Transverse colon (tissue), 4 donors: ENCODE measurements at regions not wholly inside any gene's neighbourhood (a gene's known extent, or its start where the extent isn't known, plus 50 kb on each side); places are given as distances from the start of the nearest gene placed in this dataset.

Experiments
- DNase-seq: peaks from one replicate; pipeline ENCODE4 v3.0.0-alpha.2; 2019
- H3K27ac ChIP-seq, 4 donors: fragments of 200-600 bp; sonication (generic); 2 replicates each; pipeline ENCODE4 v1.5.1; 2016 to 2018; ENCODE audit warnings: inconsistent platforms in 4 of 4
- H3K27me3 ChIP-seq: fragments of 200-600 bp; sonication (generic); 2 replicates; pipeline ENCODE4 v1.5.1; 2017; ENCODE audit warnings: inconsistent platforms
- H3K36me3 ChIP-seq, 4 donors: fragments of 200-600 bp; sonication (generic); 2 replicates each; pipeline ENCODE4 v1.5.1; 2017 to 2019; ENCODE audit warnings: inconsistent platforms in 4 of 4
- H3K4me1 ChIP-seq, 4 donors: fragments of 200-600 bp; sonication (generic); 2 replicates each; pipeline ENCODE4 v1.5.1; 2017 to 2020; ENCODE audit warnings: inconsistent platforms in 4 of 4
- H3K4me3 ChIP-seq, 4 donors: fragments of 200-600 bp; sonication (generic); 1 replicate in 1 of 4; 2 replicates in 3 of 4; pipeline versions ENCODE4 v1.5.1 to v1.6.1; 2017 to 2019; ENCODE audit warnings: inconsistent platforms in 4 of 4
- H3K9me3 ChIP-seq, 2 donors: fragments of 200-600 bp; sonication (generic); 2 replicates each; pipeline ENCODE4 v1.5.1; 2017 to 2019; ENCODE audit warnings: inconsistent platforms in 2 of 2
- EP300 ChIP-seq: sonication (generic); formaldehyde crosslinking; IDR thresholded peaks from one replicate; pipeline ENCODE4 v1.6.1; 2017; ENCODE audit warnings: antibody characterized with exemption, low read depth
- POLR2A ChIP-seq: fragments of 450-650 bp; IDR thresholded peaks from one replicate; pipeline ENCODE4 v1.6.1; 2016; ENCODE audit warnings: antibody characterized with exemption, mild to moderate bottlenecking, moderate library complexity
- POLR2AphosphoS5 ChIP-seq, 3 donors: sonication (generic); formaldehyde crosslinking; IDR thresholded peaks; one replicate each; pipeline ENCODE4 v1.6.1; 2016; ENCODE audit warnings: antibody characterized with exemption in 3 of 3
- WGBS, 2 donors: methylation state at CpG; one replicate each; pipeline ENCODE4 v1.1.5; 2018; ENCODE audit warnings: low coverage in 1 of 2; 5-methylcytosine and 5-hydroxymethylcytosine counted together
- in situ Hi-C, 4 donors: fragments of 200-750 bp; cut with MboI; loops; one replicate each; pipeline versions ENCODE4 v1.15.0 to v1.15.1; 2017; ENCODE audit warnings: low sequenced_read_pairs in 3 of 4, low pct_ligation_motif_present in 1 of 4, low pct_unique_long_range_greater_than_20kb in 1 of 4
- intact Hi-C: fragments of 100-400 bp; cut with DNase I; formaldehyde crosslinking; loops from one replicate; pipeline ENCODE4 v1.15.1; 2023; ENCODE audit warnings: low total_unique reads
- TF ChIP-seq, protein P1 (sequence below), 5 experiments: fragments of 200-600 bp in 3 of 5; fragments of 450-650 bp in 2 of 5; sonication (generic) in 3 of 5; IDR thresholded peaks; 1 replicate in 2 of 5; 2 replicates in 3 of 5; pipeline ENCODE4 v1.5.1; 2016 to 2017; ENCODE audit warnings: antibody characterized with exemption in 5 of 5, inconsistent platforms in 3 of 5, mild to moderate bottlenecking in 2 of 5, moderate library complexity in 1 of 5

DNA sequence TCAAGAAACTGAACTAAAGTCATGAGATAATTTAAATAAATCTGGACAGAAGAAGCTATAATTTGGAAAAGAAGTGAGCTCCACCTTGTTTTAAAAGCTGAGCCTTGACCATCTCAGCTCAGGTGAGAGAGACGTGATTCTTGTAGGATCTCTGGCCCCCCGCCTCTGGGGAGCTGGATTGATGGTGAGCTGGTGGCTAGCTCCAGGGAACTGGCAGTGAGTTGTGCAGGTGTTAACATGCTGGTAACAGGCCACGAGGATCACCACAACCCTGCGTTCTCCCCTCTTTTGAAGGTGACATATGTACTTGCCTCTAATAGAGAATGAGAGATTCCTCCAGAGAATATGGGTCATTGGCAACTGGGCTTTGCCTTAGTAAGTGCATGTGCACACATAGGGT is 485.1 kb downstream of the IRS2 start:
- in situ Hi-C loops, result no loop called here
- no peak overlapping the region for H3K27ac ChIP-seq
- 70 to 81% methylated on average over 2 to 4 of the region's 4 CpGs for WGBS, 2 donors

DNA sequence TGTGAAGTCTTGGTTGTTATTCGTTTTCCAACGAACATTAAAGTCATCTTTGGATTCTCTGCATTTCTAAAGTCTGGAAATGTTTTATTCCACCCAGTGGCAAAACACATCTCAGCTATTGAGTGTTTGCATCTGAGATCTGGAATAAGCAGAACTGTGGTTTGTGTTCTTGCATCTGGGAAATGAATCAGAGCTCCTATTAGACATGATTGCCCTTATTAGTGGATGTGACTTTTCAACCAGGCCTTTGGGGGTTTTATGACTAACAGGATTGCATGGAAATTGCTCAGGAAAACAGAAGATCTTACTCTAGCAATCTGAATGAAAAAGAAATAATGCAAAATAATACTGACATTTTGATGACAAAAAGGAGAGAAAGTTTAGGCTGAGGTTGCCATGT is 488.8 kb downstream of the IRS2 start:
- Histone ChIP-seq H3K4me1 (no peaks in the 10 kb centered on the region), H3K27me3 (no peaks in the 10 kb centered on the region), H3K36me3 (no peaks in the 10 kb centered on the region), H3K4me3 (no peak overlapping the region), H3K9me3 (no peaks in the 10 kb centered on the region), H3K27ac (no peak overlapping the region)
- DNase-seq, result no peak
- in situ Hi-C loops (no loop called here), intact Hi-C loops (no loop called here)
- TF ChIP-seq POLR2AphosphoS5 (IDR thresholded peaks at IDR 0.05) (no peak), POLR2A (no peak), EP300 (no peak)
- TF ChIP-seq, protein P1, sequence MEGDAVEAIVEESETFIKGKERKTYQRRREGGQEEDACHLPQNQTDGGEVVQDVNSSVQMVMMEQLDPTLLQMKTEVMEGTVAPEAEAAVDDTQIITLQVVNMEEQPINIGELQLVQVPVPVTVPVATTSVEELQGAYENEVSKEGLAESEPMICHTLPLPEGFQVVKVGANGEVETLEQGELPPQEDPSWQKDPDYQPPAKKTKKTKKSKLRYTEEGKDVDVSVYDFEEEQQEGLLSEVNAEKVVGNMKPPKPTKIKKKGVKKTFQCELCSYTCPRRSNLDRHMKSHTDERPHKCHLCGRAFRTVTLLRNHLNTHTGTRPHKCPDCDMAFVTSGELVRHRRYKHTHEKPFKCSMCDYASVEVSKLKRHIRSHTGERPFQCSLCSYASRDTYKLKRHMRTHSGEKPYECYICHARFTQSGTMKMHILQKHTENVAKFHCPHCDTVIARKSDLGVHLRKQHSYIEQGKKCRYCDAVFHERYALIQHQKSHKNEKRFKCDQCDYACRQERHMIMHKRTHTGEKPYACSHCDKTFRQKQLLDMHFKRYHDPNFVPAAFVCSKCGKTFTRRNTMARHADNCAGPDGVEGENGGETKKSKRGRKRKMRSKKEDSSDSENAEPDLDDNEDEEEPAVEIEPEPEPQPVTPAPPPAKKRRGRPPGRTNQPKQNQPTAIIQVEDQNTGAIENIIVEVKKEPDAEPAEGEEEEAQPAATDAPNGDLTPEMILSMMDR (IDR thresholded peaks at IDR 0.05), result no peak
- 57 to 75% methylated on average over 2 of the region's 2 CpGs for WGBS, 2 donors

More for the DNA sequence above, 485.1 kb downstream of the IRS2 start:
- Histone ChIP-seq H3K9me3 (no peaks in the 10 kb centered on the region), H3K4me1 (no peaks in the 10 kb centered on the region), H3K27me3 (no peaks in the 10 kb centered on the region), H3K4me3 (no peak overlapping the region), H3K36me3 (no peaks in the 10 kb centered on the region)
- intact Hi-C loops, result no loop called here
- TF ChIP-seq, protein P1 (IDR thresholded peaks at IDR 0.05), result no peak
- TF ChIP-seq POLR2A (no peak), POLR2AphosphoS5 (IDR thresholded peaks at IDR 0.05) (no peak), EP300 (no peak)
- no peak for DNase-seq

DNA sequence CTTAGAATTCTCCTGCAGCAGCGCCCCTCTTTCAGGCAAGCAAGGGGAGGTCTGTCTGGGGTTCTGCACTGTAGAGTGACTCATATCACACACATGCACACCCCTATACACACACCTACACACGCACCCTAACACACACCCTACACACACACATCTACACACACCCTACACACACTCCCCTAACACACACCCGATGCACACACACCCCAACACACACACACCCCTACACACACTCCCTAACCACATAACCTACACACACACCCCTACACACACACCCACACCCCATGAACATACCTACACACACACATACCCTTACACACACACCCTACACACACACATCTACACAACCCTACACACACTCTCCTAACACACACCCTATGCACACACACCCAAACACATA is 493.2 kb downstream of the IRS2 start:
- intact Hi-C loops (no loop called here), in situ Hi-C loops (no loop called here)
- Histone ChIP-seq H3K27me3 (no peaks in the 10 kb centered on the region), H3K27ac (no peak overlapping the region), H3K36me3 (no peaks in the 10 kb centered on the region), H3K4me1 (no peaks in the 10 kb centered on the region), H3K4me3 (no peak overlapping the region), H3K9me3 (no peaks in the 10 kb centered on the region)
- 95 to 100% methylated on average over 1 to 3 of the region's 3 CpGs for WGBS, 2 donors
- DNase-seq, result no peak
- TF ChIP-seq EP300, result no peak
- TF ChIP-seq POLR2A, result no peak

DNA sequence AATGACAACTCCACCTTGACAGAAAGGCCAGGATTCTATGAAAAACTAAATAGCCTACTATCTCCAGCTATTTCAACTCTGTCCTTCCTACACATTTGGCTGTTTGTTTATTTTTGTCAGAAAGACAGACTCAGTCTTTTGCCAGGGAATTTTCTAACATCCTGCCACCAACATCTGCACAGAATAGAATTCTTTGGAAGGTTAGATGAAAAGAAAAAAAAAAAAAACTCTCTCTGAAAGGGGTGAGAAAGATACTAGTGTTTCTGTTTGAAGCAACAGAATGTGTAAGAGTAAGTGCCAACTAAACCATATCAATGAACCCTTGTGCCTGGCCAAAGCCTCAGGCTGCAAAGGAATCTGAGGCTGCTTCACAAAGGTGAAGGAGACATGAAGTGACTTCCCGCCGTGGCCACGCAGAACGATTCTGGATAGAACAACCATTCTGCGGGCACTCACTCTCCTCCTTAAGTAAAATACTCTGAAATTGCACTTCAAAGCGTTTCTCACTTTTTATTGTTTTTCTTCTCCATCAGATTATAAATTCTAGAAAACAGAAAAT is 498.2 kb downstream of the IRS2 start:
- 81 to 97% methylated on average over 6 of the region's 6 CpGs for WGBS, 2 donors
- Histone ChIP-seq H3K4me1 (no peaks in the 10 kb centered on the region), H3K9me3 (no peaks in the 10 kb centered on the region), H3K4me3 (no peak overlapping the region), H3K27ac (no peak overlapping the region), H3K27me3 (no peaks in the 10 kb centered on the region), H3K36me3 (no peaks in the 10 kb centered on the region)
- no peak for DNase-seq
- intact Hi-C loops (no loop called here), in situ Hi-C loops (no loop called here)
- no peak for TF ChIP-seq EP300
- no peak for TF ChIP-seq POLR2AphosphoS5 (IDR thresholded peaks at IDR 0.05)

DNA sequence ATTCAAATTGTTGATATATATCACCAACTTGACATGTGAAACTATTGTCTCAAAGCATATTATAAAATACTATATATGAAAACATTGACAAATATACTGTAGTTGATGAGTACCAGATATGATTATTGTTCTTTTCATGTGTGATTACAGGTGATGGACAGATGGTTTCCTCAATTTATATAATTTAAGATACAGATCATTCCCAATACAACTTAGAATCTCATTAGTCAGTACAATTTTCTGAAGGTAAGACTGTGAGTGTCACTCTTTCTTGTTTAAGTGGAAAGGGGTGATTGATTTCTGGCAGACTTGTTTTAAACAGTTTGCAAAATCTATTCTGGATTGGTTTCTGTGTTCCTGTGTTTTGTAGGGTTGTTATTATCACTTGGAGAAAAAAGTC is 498.8 kb downstream of the IRS2 start:
- Histone ChIP-seq H3K27ac (no peak overlapping the region), H3K36me3 (no peaks in the 10 kb centered on the region), H3K4me1 (no peaks in the 10 kb centered on the region), H3K9me3 (no peaks in the 10 kb centered on the region), H3K27me3 (no peaks in the 10 kb centered on the region), H3K4me3 (no peak overlapping the region)
- in situ Hi-C loops (no loop called here), intact Hi-C loops (no loop called here)
- DNase-seq, result no peak
- TF ChIP-seq POLR2AphosphoS5 (IDR thresholded peaks at IDR 0.05) (no peak), EP300 (no peak), POLR2A (no peak)
- TF ChIP-seq, protein P1 (IDR thresholded peaks at IDR 0.05), result no peak
